Mesenchymal stem cell (in vitro differentiated cells and primary cell): ENCODE measurements at regions not wholly inside any gene's neighbourhood (a gene's known extent, or its start where the extent isn't known, plus 50 kb on each side); places are given as distances from the start of the nearest gene placed in this dataset.

Experiments
- DNase-seq: peaks from one replicate; pipeline ENCODE4 v3.0.0-alpha.2; 2013
- H2AFZ ChIP-seq: one replicate; pipeline ENCODE4 v1.6.1; 2013; ENCODE audit warnings: low read depth, mild to moderate bottlenecking, control low read depth, inconsistent platforms, low read length, moderate library complexity
- H2AK5ac ChIP-seq: 2 replicates; pipeline ENCODE4 v1.6.1; 2013; ENCODE audit warnings: low read length, moderate library complexity, mild to moderate bottlenecking, inconsistent platforms; ENCODE audit not compliant: severe bottlenecking
- H2BK120ac ChIP-seq: one replicate; pipeline ENCODE4 v1.6.1; 2013; ENCODE audit warnings: low read depth, mild to moderate bottlenecking, inconsistent platforms, low read length, moderate library complexity
- H2BK12ac ChIP-seq, 2 experiments: one replicate each; pipeline ENCODE4 v1.6.1; 2013; ENCODE audit warnings: inconsistent platforms in 2 of 2, low read length in 2 of 2, mild to moderate bottlenecking in 2 of 2, moderate library complexity in 2 of 2, control low read depth in 1 of 2
- H2BK15ac ChIP-seq: one replicate; pipeline ENCODE4 v1.6.1; 2013; ENCODE audit warnings: mild to moderate bottlenecking, low read depth, inconsistent platforms; ENCODE audit not compliant: poor library complexity, severe bottlenecking
- H2BK5ac ChIP-seq: 2 replicates; pipeline ENCODE4 v1.6.1; 2013; ENCODE audit warnings: low read depth, mild to moderate bottlenecking, low read length, control low read depth, inconsistent platforms; ENCODE audit not compliant: poor library complexity, severe bottlenecking
- H3K14ac ChIP-seq, 2 experiments: one replicate each; pipeline ENCODE4 v1.6.1; 2013; ENCODE audit warnings: inconsistent platforms in 2 of 2, low read length in 2 of 2, control low read depth in 1 of 2, mild to moderate bottlenecking in 1 of 2, moderate library complexity in 1 of 2
- H3K18ac ChIP-seq, 2 experiments: one replicate each; pipeline ENCODE4 v1.6.1; 2013; ENCODE audit warnings: inconsistent platforms in 2 of 2, low read length in 2 of 2, control low read depth in 1 of 2, low read depth in 1 of 2, mild to moderate bottlenecking in 1 of 2
- H3K23ac ChIP-seq, 2 experiments: one replicate each; pipeline ENCODE4 v1.6.1; 2013; ENCODE audit warnings: inconsistent platforms in 2 of 2, low read length in 2 of 2, mild to moderate bottlenecking in 2 of 2, moderate library complexity in 2 of 2, control low read depth in 1 of 2
- H3K27ac ChIP-seq: 2 replicates; pipeline ENCODE4 v1.5.1; 2013; ENCODE audit warnings: mild to moderate bottlenecking, moderate library complexity, low read length, control low read depth, inconsistent platforms; ENCODE audit not compliant: poor library complexity, severe bottlenecking
- H3K27me3 ChIP-seq, 2 experiments: 2 replicates each; pipeline versions ENCODE4 v1.6.1 to v1.7.0; 2013; ENCODE audit warnings: low read length in 2 of 2, mild to moderate bottlenecking in 2 of 2, moderate library complexity in 2 of 2, control low read depth in 1 of 2, inconsistent platforms in 1 of 2; ENCODE audit not compliant: control insufficient read depth in 1 of 2, insufficient read depth in 1 of 2
- H3K36me3 ChIP-seq, 2 experiments: 2 replicates each; pipeline versions ENCODE4 v1.6.1 to v1.7.0; 2013; ENCODE audit warnings: low read length in 2 of 2, control low read depth in 1 of 2, inconsistent platforms in 1 of 2, low read depth in 1 of 2, mild to moderate bottlenecking in 1 of 2; ENCODE audit not compliant: insufficient read depth in 2 of 2, control insufficient read depth in 1 of 2
- H3K4ac ChIP-seq, 2 experiments: one replicate each; pipeline ENCODE4 v1.6.1; 2013; ENCODE audit warnings: inconsistent platforms in 2 of 2, low read length in 2 of 2, mild to moderate bottlenecking in 2 of 2, moderate library complexity in 2 of 2, control low read depth in 1 of 2, low read depth in 1 of 2
- H3K4me1 ChIP-seq: 2 replicates; pipeline ENCODE4 v1.6.1; 2013; ENCODE audit warnings: low read depth, low read length, control low read depth; ENCODE audit not compliant: control insufficient read depth, insufficient read depth
- H3K4me2 ChIP-seq: 2 replicates; pipeline ENCODE4 v1.6.1; 2013; ENCODE audit warnings: low read length, mild to moderate bottlenecking, inconsistent platforms; ENCODE audit not compliant: poor library complexity, severe bottlenecking
- H3K4me3 ChIP-seq, 2 experiments: 2 replicates each; pipeline versions ENCODE4 v1.5.1 to v1.7.0; 2013; ENCODE audit warnings: low read length in 2 of 2, mild to moderate bottlenecking in 2 of 2, control low read depth in 1 of 2, low read depth in 1 of 2; ENCODE audit not compliant: insufficient read depth in 1 of 2
- H3K79me1 ChIP-seq: replicated peaks from 2 replicates; pipeline ENCODE4 v1.6.1; 2013; ENCODE audit warnings: mild to moderate bottlenecking, control low read depth, low read length, inconsistent platforms; ENCODE audit not compliant: poor library complexity, severe bottlenecking
- H3K9ac ChIP-seq: 2 replicates; pipeline ENCODE4 v1.7.0; 2013; ENCODE audit warnings: mild to moderate bottlenecking, low read length, moderate library complexity
- H3K9me3 ChIP-seq: 2 replicates; pipeline ENCODE4 v1.7.0; 2013; ENCODE audit warnings: mild to moderate bottlenecking, low read length; ENCODE audit not compliant: control insufficient read depth
- H4K8ac ChIP-seq: one replicate; pipeline ENCODE4 v1.6.1; 2013; ENCODE audit warnings: inconsistent platforms, mild to moderate bottlenecking, low read length, moderate library complexity
- H4K91ac ChIP-seq: one replicate; pipeline ENCODE4 v1.6.1; 2013; ENCODE audit warnings: mild to moderate bottlenecking, low read length, inconsistent platforms
- WGBS: methylation state at CpG from one replicate; pipeline ENCODE4 v1.1.7; 2013; ENCODE audit warnings: mixed read lengths; 5-methylcytosine and 5-hydroxymethylcytosine counted together

DNA sequence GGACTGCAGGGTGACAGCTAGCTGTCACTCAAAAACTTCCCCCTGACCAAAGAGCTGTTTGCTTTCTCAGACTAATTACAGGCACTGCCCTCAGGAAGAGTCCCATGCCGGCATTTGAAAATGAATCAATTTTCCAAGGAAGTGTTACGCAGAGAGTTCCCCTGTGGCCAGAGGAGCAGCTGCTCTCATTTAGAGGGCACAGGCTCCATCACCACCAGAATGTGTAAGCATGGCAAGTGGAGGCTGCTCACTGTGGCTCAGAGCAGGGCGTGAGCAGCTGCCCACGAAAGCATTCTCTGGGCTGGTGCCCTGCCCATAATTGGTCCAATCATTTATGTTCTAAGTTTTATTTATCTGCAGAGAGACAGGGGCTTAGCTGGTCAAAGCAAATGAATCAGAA lies 202.2 kb downstream of the RAMP3 start:
- Histone ChIP-seq H4K8ac (no peak overlapping the region), H2BK120ac (no peak overlapping the region), H3K23ac (no peak overlapping the region), H4K91ac (no peak overlapping the region), H3K4me2 (no peak overlapping the region), H3K4ac (no peak overlapping the region), H3K18ac (no peak overlapping the region), H3K9ac (no peak overlapping the region), H3K9me3 (peaks cover 7% of the 10 kb centered on the region), H2BK12ac (no peak overlapping the region), H3K27me3 (peaks cover 0 to 17% of the 10 kb centered on the region in 2 experiments), H3K36me3 (no peaks in the 10 kb centered on the region), H3K79me1 (no peaks in the 10 kb centered on the region), H2AK5ac (no peak overlapping the region), H3K4me3 (no peak overlapping the region), H2BK15ac (no peak overlapping the region), H3K14ac (no peak overlapping the region), H3K4me1 (no peaks in the 10 kb centered on the region), H3K27ac (no peak overlapping the region), H2AFZ (no peak overlapping the region), H2BK5ac (no peak overlapping the region)
- 89% methylated on average over 4 of the region's 4 CpGs for whole genome bisulfite sequencing
- DNase-seq, result no peak

DNA sequence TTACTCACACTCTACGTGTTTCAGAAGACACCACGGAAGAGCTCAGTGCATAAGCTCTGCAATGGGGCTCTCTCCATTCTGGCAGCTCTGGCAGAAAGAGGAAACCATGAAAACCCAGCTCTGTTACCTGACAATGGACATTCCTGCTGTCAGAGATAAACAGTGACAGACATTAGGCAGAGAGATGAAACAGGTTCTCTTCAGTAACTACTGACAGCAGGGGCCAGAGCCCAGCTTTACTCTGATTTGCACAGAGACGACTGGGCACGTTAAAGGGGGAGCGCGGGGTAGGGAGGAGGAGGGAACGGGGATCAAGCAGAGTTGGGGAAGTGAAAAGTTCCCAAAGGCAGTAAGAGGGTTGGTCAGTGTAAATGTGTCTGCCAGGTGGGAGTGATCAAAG lies 206.1 kb downstream of the RAMP3 start:
- H3K36me3 ChIP-seq, result no peaks in the 10 kb centered on the region
- no peak overlapping the region for H3K23ac ChIP-seq
- H3K4ac ChIP-seq, result no peak overlapping the region
- H4K91ac ChIP-seq, result no peak overlapping the region
- H3K79me1 ChIP-seq, result no peaks in the 10 kb centered on the region
- H3K9ac ChIP-seq, result no peak overlapping the region
- H3K9me3 ChIP-seq, result peaks cover 3% of the 10 kb centered on the region
- H3K18ac ChIP-seq, result no peak overlapping the region
- H2AK5ac ChIP-seq, result no peak overlapping the region
- no peak overlapping the region for H3K27ac ChIP-seq
- no peak overlapping the region for H2BK5ac ChIP-seq
- peaks cover 0 to 24% of the 10 kb centered on the region in 2 experiments for H3K27me3 ChIP-seq
- H4K8ac ChIP-seq, result no peak overlapping the region
- H3K4me2 ChIP-seq, result no peak overlapping the region
- no peak overlapping the region for H2BK15ac ChIP-seq
- H3K14ac ChIP-seq, result no peak overlapping the region
- H3K4me1 ChIP-seq, result no peaks in the 10 kb centered on the region
- WGBS, result 56% methylated on average over 7 of the region's 7 CpGs
- H3K4me3 ChIP-seq, result no peak overlapping the region
- H2AFZ ChIP-seq, result no peak overlapping the region
- H2BK120ac ChIP-seq, result no peak overlapping the region
- no peak overlapping the region for H2BK12ac ChIP-seq
- no peak for DNase-seq

DNA sequence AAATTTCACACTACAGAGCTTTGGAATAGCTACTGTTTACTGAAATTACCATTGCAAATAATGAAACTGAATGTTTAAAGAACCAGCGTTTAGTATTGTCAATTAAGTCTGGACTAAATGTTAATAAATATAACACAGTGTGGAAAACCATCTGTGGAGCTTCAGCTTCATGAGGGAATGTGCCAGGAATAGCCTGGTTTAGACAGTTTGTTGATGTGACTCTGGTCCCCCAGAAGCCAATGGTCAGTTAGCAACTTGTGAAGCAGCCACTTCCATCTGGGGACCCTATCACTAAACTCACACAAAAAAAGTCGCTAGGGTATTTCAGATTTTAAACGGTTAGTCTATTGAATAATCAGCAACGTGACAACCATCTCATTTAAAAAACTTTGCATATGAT lies 207.8 kb downstream of the RAMP3 start:
- Histone ChIP-seq H3K4me2 (no peak overlapping the region), H3K4ac (no peak overlapping the region), H3K4me1 (no peaks in the 10 kb centered on the region), H2BK15ac (no peak overlapping the region), H3K23ac (no peak overlapping the region), H3K36me3 (no peaks in the 10 kb centered on the region), H3K79me1 (no peaks in the 10 kb centered on the region), H2AK5ac (no peak overlapping the region), H2AFZ (no peak overlapping the region), H4K91ac (no peak overlapping the region), H2BK5ac (no peak overlapping the region), H3K9ac (no peak overlapping the region), H2BK120ac (no peak overlapping the region), H3K18ac (no peak overlapping the region), H4K8ac (no peak overlapping the region), H2BK12ac (no peak overlapping the region), H3K27me3 (peaks cover 0 to 23% of the 10 kb centered on the region in 2 experiments), H3K9me3 (peaks cover 5% of the 10 kb centered on the region), H3K27ac (no peak overlapping the region), H3K14ac (no peak overlapping the region), H3K4me3 (no peak overlapping the region)
- DNase-seq, result no peak
- WGBS, result 69% methylated on average over 3 of the region's 4 CpGs

DNA sequence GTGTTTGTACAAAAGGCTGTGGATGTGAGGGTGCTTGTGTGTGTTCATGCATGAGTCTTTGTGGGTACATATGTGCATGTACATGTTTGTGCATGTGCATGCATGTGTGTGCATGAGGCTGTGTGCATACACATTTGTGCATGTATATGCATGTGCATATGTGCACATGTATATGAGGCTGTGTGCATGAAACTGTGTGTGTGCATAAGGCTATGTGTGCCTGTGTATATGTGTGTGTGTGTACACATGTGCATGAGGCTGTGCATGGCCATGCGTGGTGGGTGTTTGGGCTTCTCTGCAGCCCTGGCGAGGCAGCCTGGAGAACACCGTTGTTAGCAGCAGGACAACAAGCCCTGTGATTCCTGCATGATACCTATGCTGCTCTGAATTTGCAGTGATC lies 207.7 kb upstream of the ADCY1 start:
- Histone ChIP-seq H2AK5ac (no peak overlapping the region), H3K9me3 (peaks cover 6% of the 10 kb centered on the region), H3K4me2 (no peak overlapping the region), H3K4me1 (no peaks in the 10 kb centered on the region), H2BK120ac (no peak overlapping the region), H3K4me3 (no peak overlapping the region), H3K27me3 (peaks cover 0 to 19% of the 10 kb centered on the region in 2 experiments), H3K18ac (no peak overlapping the region), H3K27ac (no peak overlapping the region), H2AFZ (no peak overlapping the region), H3K14ac (no peak overlapping the region), H4K91ac (no peak overlapping the region), H2BK15ac (no peak overlapping the region), H3K23ac (no peak overlapping the region), H2BK5ac (no peak overlapping the region), H3K36me3 (no peaks in the 10 kb centered on the region), H2BK12ac (no peak overlapping the region), H3K9ac (no peak overlapping the region), H4K8ac (no peak overlapping the region), H3K79me1 (no peaks in the 10 kb centered on the region), H3K4ac (no peak overlapping the region)
- WGBS, result 72% methylated on average over 3 of the region's 3 CpGs
- DNase-seq, result no peak
